ENCODE measurements at regions not wholly inside any gene's neighbourhood (a gene's known extent, or its start where the extent isn't known, plus 50 kb on each side); places are given as distances from the start of the nearest gene placed in this dataset.
A peak's percentile ranks its signal among the peaks of the same experiment; 100 is the strongest.

- intact Hi-C loops (cut with DNase I), result no loop called here
- TF ChIP-seq POLR2A (IDR thresholded peaks at IDR 0.05), result no peak
- TF ChIP-seq CTCF (IDR thresholded peaks at IDR 0.05), result no peak
- no peak for DNase-seq
- no peak for ATAC-seq
- no peaks in the 10 kb centered on the region for H3K9me3 ChIP-seq
- no peaks in the 10 kb centered on the region for H3K4me1 ChIP-seq
- H3K36me3 ChIP-seq, result no peaks in the 10 kb centered on the region
- no peak overlapping the region for H3K27ac ChIP-seq
- H3K27me3 ChIP-seq, result no peaks in the 10 kb centered on the region
- no peak overlapping the region for H3K4me3 ChIP-seq
Measured at GRCh38 chr11:90779098-90779497, 556.2 kb upstream of the CHORDC1 start.

GRCh38 chr11:90775567-90776165 is 552.8 kb upstream of the CHORDC1 start:
- H3K27me3 ChIP-seq, result no peaks in the 10 kb centered on the region
- H3K9me3 ChIP-seq, result no peaks in the 10 kb centered on the region
- no peak for DNase-seq
- TF ChIP-seq POLR2A (IDR thresholded peaks at IDR 0.05), result no peak
- TF ChIP-seq CTCF (IDR thresholded peaks at IDR 0.05), result no peak
- 79% methylated on average over 6 of the region's 6 CpGs for WGBS (ENCODE audit: insufficient coverage, low coverage, low lambda C conversion rate, missing lambda C conversion rate)
- H3K27ac ChIP-seq, result no peak overlapping the region
- H3K4me1 ChIP-seq, result no peaks in the 10 kb centered on the region
- H3K4me3 ChIP-seq, result no peak overlapping the region
- no peaks in the 10 kb centered on the region for H3K36me3 ChIP-seq
- intact Hi-C loops (cut with DNase I), result no loop called here
- ATAC-seq, result no peak

GRCh38 chr11:90774727-90775566 is 552.1 kb upstream of the CHORDC1 start:
- peak in 1 of 3 donors; percentile 7 for DNase-seq
- Histone ChIP-seq H3K4me3 (no peak overlapping the region), H3K9me3 (no peaks in the 10 kb centered on the region), H3K27me3 (no peaks in the 10 kb centered on the region), H3K27ac (no peak overlapping the region), H3K4me1 (no peaks in the 10 kb centered on the region), H3K36me3 (no peaks in the 10 kb centered on the region)
- WGBS (ENCODE audit: insufficient coverage, low coverage, low lambda C conversion rate, missing lambda C conversion rate), result 69% methylated on average over 9 of the region's 13 CpGs
- intact Hi-C loops (cut with DNase I), result no loop called here
- no peak for TF ChIP-seq POLR2A (IDR thresholded peaks at IDR 0.05)
- TF ChIP-seq CTCF (IDR thresholded peaks at IDR 0.05), result no peak
- no peak for ATAC-seq

GRCh38 chr11:90770007-90770406 is 547.2 kb upstream of the CHORDC1 start:
- no peaks in the 10 kb centered on the region for H3K4me1 ChIP-seq
- intact Hi-C loops (cut with DNase I), result no loop called here
- ATAC-seq (no peak), DNase-seq (no peak)
- 100% methylated on average over 1 of the region's 3 CpGs for whole genome bisulfite sequencing (ENCODE audit: insufficient coverage, low coverage, low lambda C conversion rate, missing lambda C conversion rate)
- no peaks in the 10 kb centered on the region for H3K9me3 ChIP-seq
- H3K4me3 ChIP-seq, result no peak overlapping the region
- H3K27me3 ChIP-seq, result no peaks in the 10 kb centered on the region
- TF ChIP-seq POLR2A (IDR thresholded peaks at IDR 0.05) (no peak), CTCF (IDR thresholded peaks at IDR 0.05) (no peak)
- H3K27ac ChIP-seq, result no peak overlapping the region
- no peaks in the 10 kb centered on the region for H3K36me3 ChIP-seq
